GM18870 (cell line): ENCODE measurements at regions not wholly inside any gene's neighbourhood (a gene's known extent, or its start where the extent isn't known, plus 50 kb on each side); places are given as distances from the start of the nearest gene placed in this dataset.
"Not testable (repeated sequence)": the region's sequence is repeated elsewhere in the genome, so short reads cannot be mapped to it uniquely, and the experiment has no call there.

Experiments
- ATAC-seq: cut with Tn5 transposase; IDR thresholded peaks from one replicate; pipeline ENCODE4 v1.9.1; 2021; ENCODE audit warnings: moderate library complexity; ENCODE audit not compliant: unreplicated experiment

DNA sequence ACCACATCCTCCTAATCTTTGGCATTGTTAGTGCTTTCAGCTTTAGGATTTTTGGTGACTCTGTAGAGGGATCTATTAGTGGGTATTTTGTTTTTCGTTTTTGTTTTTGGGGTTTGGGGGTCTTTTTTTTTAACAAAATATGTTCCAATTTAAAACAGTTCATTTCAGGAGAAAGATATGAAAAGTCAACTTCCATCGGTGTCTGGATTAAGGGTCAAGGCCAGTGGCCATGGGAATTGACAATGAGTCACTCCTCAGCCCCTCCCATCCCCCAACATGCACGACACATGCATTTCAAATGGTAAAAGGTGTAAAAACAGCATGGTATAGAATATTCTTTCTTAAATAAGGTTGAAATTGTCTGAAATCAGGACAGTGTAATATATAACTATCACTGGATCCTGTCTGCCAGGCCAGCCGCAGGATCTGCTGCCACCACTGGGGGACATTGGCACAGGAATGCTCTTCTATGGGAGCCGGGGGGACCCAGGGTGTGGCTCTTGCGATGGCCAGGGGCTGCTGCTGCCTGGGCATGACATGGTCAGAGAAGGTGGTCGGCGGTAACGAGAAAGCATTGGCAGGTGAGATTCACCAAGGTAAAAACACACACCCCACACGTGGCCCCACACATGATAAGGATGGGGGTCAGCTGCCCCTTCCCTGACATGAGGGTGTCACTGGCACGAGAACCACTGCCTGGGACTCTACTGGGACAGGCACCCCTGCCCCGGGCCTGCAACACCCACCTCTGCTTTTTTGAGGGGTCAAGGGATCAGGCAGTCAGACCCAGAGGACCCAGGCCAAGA, 126.2 kb upstream of the KCTD7 start:
- no peak for ATAC-seq

DNA sequence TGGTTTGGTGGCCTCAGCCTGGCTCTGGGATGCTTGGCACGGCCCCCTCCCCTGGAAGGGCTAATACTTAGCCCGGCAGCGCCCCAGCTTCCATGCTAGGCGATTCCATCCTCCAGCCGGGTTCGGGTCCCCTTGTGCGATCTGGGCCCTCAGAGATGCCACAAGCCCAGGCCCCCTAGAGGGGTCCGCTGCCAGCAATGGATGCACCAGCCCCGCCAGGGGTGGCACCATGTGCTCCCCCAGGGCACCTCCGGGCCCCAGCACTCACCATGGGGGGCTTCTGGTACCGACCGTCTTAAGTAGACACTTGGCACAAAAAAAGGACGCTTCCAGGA, 125.7 kb upstream of the KCTD7 start:
- ATAC-seq = no peak

DNA sequence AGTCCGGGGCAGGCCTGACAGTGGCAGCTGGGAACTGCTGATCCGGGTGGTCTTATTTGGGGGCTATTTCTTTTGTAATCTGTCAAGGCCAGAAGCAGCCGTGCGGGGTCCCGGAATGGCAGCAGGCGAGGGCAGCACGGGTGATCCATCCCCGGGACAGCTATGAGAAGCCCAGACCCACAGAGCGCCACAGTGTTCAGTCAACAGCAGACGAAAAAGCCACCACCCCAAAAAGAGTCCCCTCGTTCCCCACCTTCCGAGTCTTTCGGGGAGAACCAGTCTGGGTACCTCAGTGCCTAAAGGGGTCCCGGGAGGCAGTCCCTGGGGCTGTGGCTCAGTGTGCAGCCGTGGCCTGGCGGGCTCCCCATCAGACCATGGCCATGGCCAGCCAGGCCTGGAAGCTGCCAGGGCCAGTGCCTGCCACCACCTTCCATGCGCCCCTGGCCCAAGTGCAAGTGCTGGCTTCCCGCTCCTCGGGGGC, 125.1 kb upstream of the KCTD7 start:
- no peak for ATAC-seq

DNA sequence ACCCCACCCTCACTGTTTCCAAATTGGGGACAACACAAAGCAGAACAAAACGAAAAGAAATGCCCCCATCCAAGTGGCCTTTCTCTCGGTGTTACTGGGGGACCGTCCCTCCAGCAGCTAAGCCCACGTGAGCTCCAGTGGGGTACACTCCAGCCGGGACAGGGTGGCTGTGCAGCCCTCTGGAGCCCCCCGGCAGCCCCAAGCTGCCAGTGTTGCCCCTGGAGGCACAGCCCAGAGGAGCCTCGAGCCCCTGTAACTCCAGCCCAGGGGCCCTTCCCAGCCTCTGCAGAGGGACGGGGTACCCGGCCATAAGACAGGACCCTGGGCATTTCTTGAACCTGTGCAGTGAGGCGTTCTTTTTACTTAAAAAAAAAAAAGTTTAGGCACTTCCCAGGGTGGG, 124.5 kb upstream of the KCTD7 start:
- no peak for ATAC-seq

DNA sequence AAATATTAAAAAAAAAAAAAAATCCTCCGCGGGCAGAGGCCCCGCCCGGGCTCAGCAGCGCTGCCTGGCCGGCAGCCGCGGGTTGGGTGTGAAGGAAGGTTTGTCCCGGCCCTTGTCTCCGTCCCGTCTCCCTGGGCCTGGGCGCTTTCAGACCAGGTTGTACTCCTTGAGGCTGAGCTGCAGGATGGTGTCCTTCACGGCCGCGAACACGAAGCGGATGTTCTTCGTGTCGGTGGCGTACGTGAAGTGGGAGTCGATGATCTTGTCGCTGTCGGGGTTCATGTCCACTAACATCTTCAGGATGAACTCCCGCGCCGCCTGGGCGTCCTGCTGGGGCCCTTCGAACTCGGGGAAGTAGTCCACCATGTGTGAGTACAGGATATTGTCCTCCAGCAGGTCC, 123.7 kb upstream of the KCTD7 start:
- no peak for ATAC-seq

DNA sequence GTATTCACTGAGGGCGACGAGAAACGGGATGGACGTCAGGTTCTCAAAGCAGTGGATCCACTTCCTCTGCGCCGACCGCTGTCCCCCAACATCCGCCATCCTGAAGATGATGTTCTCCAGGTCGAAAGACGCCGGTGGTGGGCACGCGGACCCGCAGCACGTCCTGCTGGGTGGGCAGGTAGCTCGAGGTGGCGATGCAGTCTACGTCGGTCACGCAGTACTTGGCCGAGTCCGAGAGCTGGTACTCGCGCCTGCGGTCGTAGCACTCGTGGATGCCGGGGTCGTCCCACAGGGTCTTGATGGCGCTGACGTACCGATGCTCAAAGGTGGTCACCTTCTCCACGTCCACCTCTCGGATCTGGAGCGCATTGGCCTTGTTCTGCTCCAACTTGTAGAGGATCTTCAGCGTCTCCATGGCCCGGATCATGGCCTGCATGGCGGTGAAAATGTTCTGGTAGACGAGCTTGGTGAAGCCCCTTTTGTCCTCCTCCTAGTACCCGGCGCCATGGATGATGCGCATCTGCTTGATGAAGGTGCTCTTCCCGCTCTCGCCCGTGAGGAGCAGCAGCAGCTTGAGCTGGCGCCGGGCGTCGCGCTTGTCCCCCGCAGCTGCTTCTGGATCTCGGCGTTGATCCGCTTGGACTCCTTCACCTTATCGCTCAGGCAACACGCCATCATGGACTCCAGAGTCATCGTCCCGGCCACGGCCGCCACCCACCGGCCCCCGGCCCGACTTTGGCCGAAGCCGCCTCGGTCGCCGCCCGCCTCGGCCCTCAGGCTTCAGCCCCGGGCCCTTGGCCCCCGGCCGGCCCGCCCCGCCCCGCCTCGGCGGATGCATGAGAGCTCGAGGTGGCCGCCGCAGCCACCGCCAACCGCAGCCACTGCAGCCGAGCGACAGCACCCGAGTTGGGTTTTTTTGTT, 122.9 kb upstream of the KCTD7 start:
- no peak for ATAC-seq

DNA sequence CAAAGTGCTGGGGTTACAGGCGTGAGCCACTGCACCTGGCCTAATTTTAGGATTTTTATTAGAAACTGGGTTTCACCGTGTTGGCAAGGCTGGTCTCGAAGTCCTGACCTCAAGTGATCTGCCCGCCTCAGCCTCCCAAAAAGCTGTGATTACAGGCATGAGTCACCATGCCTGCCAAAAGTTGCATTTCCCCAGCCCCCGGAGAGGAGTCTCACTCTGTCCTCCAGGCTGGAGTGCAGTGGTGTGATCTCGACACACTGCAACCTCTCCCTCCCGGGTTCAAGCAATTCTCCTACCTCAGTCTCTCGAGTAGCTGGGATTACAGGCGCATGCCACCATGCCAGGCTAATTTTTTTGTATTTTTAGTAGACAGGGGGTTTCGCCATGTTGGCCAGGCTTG, 122.0 kb upstream of the KCTD7 start:
- ATAC-seq = not testable (repeated sequence)

DNA sequence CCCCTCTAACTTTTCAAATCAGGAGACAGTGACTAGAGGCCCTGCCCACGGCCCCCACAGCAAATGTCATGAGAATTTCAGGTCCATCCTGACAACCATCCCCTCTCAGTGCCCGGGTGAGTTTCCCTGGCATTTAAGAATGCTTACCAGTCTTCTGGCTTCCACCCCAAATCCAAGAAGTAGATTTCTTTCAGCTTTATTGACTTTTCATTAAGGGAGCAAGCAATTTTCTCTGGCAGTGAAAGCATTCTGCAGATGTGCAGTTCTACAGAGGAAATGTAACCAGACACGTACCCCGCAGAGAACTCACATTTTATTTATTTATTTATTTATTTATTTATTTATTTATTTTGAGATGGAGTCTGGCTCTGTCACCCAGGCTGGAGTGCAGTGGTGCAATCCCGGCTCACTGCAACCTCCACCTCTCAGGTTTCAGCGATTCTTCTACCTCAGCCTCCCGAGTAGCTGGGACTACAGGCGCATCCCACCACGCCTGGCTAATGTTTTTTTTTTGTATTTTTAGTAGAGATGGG, 120.9 kb upstream of the KCTD7 start:
- no peak for ATAC-seq

DNA sequence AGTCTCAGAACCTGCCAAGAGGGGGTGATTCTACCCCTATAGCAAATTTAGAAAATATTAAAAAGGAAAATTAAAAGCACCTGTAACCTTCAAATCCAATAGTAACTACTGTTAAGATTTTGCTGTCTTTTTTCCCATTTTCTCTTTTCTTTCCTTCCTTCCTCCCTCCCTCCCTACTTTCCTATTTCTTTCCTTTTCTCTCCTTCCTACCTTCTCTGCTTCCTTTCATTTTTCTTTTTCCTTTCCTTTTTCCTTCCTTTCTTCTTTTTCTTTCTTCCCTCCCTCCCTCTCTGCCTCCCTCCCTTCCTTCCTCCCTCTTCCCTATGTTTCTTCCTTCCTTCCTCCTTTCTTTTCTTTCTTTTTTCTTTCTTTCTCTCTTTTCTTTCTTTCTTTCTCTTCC, 120.2 kb upstream of the KCTD7 start:
- ATAC-seq = no peak

DNA sequence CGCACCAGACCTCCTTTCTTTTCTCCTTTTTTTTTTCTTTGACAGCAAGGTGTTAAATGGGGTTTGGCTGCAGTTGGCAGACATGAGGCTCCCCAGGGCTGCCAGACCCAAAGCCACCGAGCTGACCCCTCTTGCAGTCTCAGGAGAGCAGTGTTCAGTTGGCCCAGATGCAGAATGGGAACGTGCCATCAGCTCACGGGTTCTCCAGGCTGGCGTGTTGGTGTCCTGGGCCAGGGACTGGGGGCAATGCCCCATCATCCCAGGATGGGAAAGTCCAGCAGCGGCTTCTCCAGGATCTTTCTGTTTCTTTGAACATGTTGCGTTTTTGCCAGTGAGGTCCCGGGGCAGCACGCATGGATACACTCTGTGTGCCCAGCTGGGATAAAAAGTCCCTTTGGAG, 114.6 kb upstream of the KCTD7 start:
- ATAC-seq = no peak

DNA sequence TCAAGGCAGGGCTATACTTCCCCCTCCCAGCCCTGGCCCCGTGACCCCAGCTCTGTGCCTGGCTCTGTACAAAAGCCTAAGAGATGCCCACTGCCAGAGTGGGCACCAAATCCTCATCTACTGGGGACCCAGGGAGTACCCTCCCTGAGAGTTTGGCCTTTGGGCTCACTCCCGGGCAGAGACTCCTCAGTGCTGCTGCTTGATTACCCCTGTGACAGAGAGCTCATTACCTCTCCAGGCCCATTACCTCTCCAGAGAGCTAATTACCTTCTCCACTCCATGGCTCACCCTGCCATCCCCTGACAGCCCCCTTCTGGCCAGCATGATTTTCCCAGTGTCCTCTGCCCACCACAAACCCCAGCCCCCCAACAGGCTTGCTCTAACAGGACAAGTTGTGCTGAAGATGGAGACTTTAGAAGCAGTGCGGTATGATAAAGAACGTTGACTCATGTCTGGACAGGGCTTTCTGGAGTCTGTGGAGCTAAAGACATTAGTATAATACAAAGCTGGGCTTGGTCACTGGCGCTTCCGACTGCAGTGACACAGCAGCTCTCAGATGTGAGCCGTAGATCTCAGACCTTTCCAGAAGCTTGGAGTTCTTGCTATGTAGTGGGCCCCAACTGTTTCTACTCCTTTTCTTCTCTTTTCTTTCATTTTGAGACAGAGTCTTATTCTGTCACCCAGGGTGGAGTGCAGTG, 111.3 kb upstream of the KCTD7 start:
- no peak for ATAC-seq

DNA sequence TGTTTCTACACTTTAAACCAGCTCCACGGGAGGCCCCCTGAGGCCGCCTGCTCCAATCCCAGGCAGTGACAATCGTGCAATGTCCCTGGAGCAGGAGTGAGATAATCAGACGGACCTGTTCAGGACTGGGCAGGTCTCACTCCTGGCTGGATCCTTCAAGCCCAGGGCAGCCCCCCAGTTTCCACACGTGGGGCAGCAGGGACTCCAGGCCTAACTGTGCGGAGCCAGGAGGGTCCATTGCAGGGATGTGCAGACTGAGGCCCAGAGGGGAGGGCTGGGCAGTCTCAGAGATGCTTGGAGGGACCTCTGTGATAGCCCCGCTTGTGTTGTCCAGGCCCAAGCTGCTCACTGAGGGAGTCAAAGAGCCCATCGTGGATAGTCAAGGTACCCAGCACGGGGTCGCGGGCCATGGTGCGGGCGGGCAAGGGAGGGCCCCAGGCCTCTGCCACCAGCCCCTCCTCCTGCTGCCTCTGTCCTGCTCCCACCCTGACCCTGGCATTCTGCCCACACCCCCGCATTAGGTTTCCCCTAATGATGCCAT, 110.5 kb upstream of the KCTD7 start:
- no peak for ATAC-seq

DNA sequence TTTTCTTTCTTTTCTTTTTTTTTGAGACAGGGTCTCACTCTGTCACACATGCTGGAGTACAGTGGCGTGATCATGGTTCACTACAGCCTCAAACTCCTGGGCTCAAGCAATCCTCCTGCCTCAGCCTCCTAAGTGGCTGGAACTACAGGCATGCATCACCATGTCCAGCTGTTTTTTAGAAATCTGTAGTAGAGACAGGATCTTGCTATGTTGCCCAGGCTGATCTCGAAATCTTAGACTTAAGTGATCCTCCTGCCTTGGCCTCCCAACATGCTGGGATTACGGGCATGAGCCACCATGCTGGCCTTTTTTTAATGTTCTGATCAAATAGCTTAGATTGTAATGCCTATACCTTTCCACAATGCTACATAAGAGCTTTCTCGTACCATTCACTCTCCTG, 107.0 kb upstream of the KCTD7 start:
- no peak for ATAC-seq

DNA sequence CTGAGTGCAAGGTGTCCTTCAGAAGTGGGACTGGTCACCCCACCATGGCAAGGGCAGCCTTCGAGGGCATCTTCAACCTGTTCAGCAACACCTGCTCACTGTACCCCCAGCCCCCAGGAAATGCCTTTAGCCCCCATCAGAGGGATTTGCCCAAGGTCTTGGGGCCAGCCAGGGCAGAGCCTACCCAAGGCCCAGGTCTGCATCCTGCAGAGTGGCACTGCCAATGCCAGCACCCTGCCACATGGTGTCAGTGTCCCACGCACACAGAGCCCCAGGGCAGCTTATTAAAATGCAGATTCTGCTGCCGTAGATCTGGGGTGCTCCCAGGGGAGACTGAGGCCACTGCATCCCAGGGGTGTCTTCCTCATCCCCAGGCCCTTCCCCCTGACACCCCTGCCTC, 106.2 kb upstream of the KCTD7 start:
- no peak for ATAC-seq

DNA sequence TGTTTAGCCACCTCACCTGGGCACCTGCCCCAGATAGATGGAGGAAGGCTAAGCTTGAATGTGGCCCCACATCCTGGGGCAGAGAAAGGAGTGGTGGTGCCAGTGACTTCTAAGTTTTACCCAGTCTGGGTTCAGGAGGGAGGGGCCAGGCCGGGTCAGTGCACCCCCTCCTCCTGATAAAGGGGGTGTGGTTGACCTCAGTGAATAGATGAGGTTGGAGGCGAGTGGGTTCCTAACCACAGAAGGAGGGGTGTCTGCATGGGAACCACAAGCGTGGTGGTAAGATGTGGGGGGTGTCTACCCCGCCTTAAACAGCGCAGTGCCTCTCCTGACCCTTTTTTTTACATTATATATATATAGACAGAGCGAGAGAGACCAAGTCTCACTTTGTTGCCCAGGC, 105.3 kb upstream of the KCTD7 start:
- ATAC-seq = no peak

DNA sequence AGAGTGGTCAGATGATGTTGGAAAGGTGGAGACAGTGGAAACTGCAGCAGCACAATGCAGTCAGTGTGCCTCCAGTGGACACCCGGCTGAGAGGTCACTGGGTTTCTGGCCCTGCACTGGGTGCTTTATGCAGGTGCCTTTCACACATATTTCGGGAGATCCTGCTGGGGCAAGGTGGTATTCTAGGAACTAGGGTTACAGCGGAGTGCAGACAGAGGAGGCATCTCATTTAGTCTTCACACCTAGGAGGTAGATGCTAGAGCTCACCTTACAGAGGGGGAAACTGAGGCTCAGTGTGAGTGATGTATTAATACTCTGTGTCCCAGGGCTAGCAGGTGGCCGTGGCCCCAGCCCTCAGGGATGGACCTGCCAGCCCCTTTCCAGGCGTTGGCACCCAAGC, 103.9 kb upstream of the KCTD7 start:
- ATAC-seq = no peak

DNA sequence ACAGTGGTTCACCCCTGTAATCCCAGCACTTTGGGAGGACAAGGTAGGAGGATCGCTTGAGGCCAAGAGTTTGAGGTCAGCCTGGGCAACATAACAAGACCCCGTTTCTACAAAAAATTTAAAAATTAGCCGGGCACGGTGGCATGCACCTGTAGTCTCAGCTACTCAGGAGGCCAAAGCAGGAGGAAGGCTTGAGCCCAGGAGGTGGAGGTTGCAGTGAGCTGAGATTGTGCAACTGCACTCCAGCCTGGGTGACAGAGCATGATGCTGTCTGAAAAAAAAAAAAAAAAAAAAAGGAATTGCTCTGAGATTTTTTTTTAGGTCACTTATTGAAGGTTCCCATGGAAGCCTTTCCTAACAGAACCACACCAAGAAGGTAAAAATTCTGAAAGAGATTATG, 101.9 kb upstream of the KCTD7 start:
- not testable (repeated sequence) for ATAC-seq

DNA sequence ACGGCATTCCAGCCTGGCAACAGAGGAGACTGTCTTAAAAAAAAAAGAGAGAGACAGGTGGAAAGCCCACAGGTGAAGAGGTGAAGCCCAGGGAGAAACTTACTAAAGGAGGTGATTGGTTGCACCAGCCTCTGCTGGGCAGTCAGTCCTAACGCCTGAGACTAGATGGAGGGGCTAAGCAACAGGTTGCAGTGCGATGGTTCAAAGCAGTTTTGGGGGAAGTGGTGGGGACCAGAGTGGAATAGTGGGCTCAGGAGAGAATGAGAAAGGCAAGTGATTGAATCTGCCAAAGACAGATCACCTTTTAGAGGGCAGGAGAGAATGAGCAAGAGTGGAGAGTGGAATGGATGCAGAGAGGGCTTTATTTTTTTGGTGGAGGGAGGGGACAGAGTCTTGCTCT, 100.0 kb upstream of the KCTD7 start:
- ATAC-seq = no peak

DNA sequence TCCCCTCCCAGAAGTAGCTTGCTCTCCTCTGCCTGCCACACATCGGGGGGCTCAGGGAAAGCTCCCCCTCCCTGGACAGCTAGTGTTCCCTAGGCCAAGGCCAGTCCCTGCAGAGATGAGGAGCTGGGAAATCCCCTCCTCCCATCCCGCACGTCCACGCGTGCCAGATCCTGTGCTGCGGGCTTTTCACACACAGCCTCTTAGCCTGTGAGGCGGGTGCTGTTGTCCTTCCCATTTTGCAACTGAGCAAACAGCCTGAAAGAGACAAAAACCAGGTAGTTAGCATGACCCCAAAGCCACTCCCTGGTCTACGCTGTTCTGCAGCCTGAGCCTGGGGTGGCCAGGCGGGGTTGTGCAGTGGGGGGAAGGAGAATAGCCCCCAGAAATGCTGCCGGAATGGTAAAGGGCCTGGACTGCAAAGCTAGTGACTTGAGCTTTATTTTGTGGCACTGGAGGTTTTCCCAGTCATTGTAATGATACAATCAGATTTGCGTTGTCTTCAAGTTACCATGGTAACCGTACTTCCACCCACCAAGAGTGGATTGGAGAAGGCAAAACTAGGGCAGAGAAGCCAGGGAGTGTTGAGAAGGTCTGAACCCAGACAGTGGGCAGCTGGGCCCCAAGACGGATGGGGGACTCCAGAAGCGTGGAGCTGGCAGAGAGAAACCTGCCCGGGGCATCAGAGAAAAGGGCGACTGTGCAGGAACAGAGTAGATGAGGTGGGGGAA, 98.6 kb upstream of the KCTD7 start:
- ATAC-seq = no peak
